PC-3 (cell line): ENCODE measurements at regions not wholly inside any gene's neighbourhood (a gene's known extent, or its start where the extent isn't known, plus 50 kb on each side); places are given as distances from the start of the nearest gene placed in this dataset.

Experiments used
- ATAC-seq: fragments of 200-7000 bp; cut with Tn5 transposase; 2 replicates; pipeline ENCODE4 v1.9.1; 2020; ENCODE audit warnings: mild to moderate bottlenecking, moderate library complexity
- BruUV-seq: library from RNA; stranded (reverse); fragments of 400-500 nt; replicated peaks from 2 replicates; lab custom pipeline; 2021; lab: Mats Ljungman, UMichigan
- CTCF ChIA-PET: fragments of 300-600 bp; sonication (Branson Sonifier 250); formaldehyde crosslinking; loops from one replicate; lab custom pipeline; 2022; ENCODE audit warnings: antibody characterized with exemption; lab: Charles Lee
- POLR2A ChIA-PET: fragments of 300-600 bp; sonication (Branson Sonifier 250); formaldehyde crosslinking; loops from one replicate; lab custom pipeline; 2022; ENCODE audit warnings: antibody characterized with exemption; ENCODE audit not compliant: unreplicated experiment; lab: Charles Lee
- DNase-seq: peaks from one replicate; pipeline ENCODE4 v3.0.0-alpha.2; 2015
- H2AFZ ChIP-seq: fragments of 300-600 bp; sonication (generic); 2 replicates; pipeline ENCODE4 v1.6.0; 2016; ENCODE audit warnings: antibody characterized with exemption, low read length
- H3F3A ChIP-seq: fragments of 300-600 bp; sonication (generic); one replicate; pipeline ENCODE4 v1.6.0; 2017; ENCODE audit warnings: antibody characterized with exemption, low read length, control low read depth, mild to moderate bottlenecking; ENCODE audit not compliant: unreplicated experiment
- H3K27ac ChIP-seq: fragments of 300-600 bp; sonication (generic); 2 replicates; pipeline ENCODE4 v1.5.1; 2016; ENCODE audit warnings: mild to moderate bottlenecking, low read length
- H3K27me3 ChIP-seq: fragments of 300-600 bp; sonication (generic); 2 replicates; pipeline ENCODE4 v1.6.1; 2016; ENCODE audit warnings: low read length, mixed read lengths
- H3K36me3 ChIP-seq: fragments of 300-600 bp; sonication (generic); 2 replicates; pipeline ENCODE4 v1.6.1; 2016; ENCODE audit warnings: low read depth, mixed run types, low read length, mixed read lengths
- H3K4me1 ChIP-seq: fragments of 300-600 bp; sonication (generic); 2 replicates; pipeline ENCODE4 v1.5.1; 2016; ENCODE audit warnings: low read length; ENCODE audit not compliant: insufficient read depth
- H3K4me2 ChIP-seq: fragments of 300-600 bp; sonication (generic); 2 replicates; pipeline ENCODE4 v1.6.0; 2016; ENCODE audit warnings: low read length
- H3K4me3 ChIP-seq: fragments of 300-600 bp; sonication (generic); 2 replicates; pipeline ENCODE4 v1.5.1; 2016; ENCODE audit warnings: mild to moderate bottlenecking, low read length, mixed read lengths
- H3K79me2 ChIP-seq: fragments of 300-600 bp; sonication (generic); 2 replicates; pipeline ENCODE4 v1.6.1; 2017; ENCODE audit warnings: low read length, mixed read lengths
- H3K9ac ChIP-seq: fragments of 300-600 bp; sonication (generic); 2 replicates; pipeline ENCODE4 v1.6.0; 2016; ENCODE audit warnings: mild to moderate bottlenecking, low read length
- H3K9me2 ChIP-seq: fragments of 300-600 bp; sonication (generic); replicated peaks from 2 replicates; pipeline ENCODE4 v1.6.1; 2016; ENCODE audit warnings: mixed run types, low read length, mixed read lengths
- H3K9me3 ChIP-seq: fragments of 300-600 bp; sonication (generic); 2 replicates; pipeline ENCODE4 v1.6.1; 2016; ENCODE audit warnings: low read length, mixed read lengths
- H4K20me1 ChIP-seq: fragments of 300-600 bp; sonication (generic); 2 replicates; pipeline ENCODE4 v1.6.1; 2016; ENCODE audit warnings: low read length, mixed read lengths
- CTCF ChIP-seq: fragments of 300-600 bp; sonication (generic); conservative IDR thresholded peaks from 2 replicates; pipeline ENCODE4 v1.5.1; 2017; ENCODE audit warnings: antibody characterized with exemption, low read depth, mild to moderate bottlenecking, low read length
- EZH2 ChIP-seq: fragments of 300-600 bp; sonication (generic); IDR thresholded peaks from one replicate; pipeline ENCODE4 v1.6.1; 2017; ENCODE audit warnings: antibody characterized with exemption, mild to moderate bottlenecking, low read length; ENCODE audit not compliant: unreplicated experiment
- EZH2phosphoT487 ChIP-seq: fragments of 300-600 bp; sonication (generic); IDR thresholded peaks from 2 replicates; pipeline ENCODE4 v1.6.1; 2018; ENCODE audit warnings: mild to moderate bottlenecking, antibody characterized with exemption, low read length, borderline replicate concordance
- intact Hi-C: fragments of 100-400 bp; cut with micrococcal nuclease; formaldehyde crosslinking; loops from 2 replicates; pipeline ENCODE4 v1.9.0; 2023

GRCh38 chr18:73645160-73645715, 502.4 kb downstream of the FBXO15 start:
- TF ChIP-seq CTCF (no peak), EZH2phosphoT487 (no peak), EZH2 (no peak)
- no peaks in the 10 kb centered on the region for H4K20me1 ChIP-seq
- H3K4me1 ChIP-seq, result peaks cover 31% of the 10 kb centered on the region
- no peaks in the 10 kb centered on the region for H3F3A ChIP-seq
- no peak overlapping the region for H2AFZ ChIP-seq
- ATAC-seq, result peak; percentile 71
- peak overlapping the region; percentile 82 for H3K27ac ChIP-seq
- no peak overlapping the region; the same call in 1 of the 2 replicates for H3K4me2 ChIP-seq
- CTCF ChIA-PET, result no interaction called here
- intact Hi-C loops, result loop anchor here (5.0 kb wide), 1 partner anchor 263 kb away; no protein-coding TSS in a partner anchor
- peak; percentile 30 for DNase-seq
- no peaks in the 10 kb centered on the region for H3K9me3 ChIP-seq
- H3K4me3 ChIP-seq, result no peak overlapping the region
- POLR2A ChIA-PET, result no interaction called here
- H3K27me3 ChIP-seq, result no peaks in the 10 kb centered on the region
- H3K79me2 ChIP-seq, result no peaks in the 10 kb centered on the region
- no peaks in the 10 kb centered on the region for H3K9me2 ChIP-seq
- no peak overlapping the region for H3K9ac ChIP-seq
- BruUV-seq, result no TSS peak
- no peaks in the 10 kb centered on the region for H3K36me3 ChIP-seq

GRCh38 chr18:73639788-73640187, 507.8 kb downstream of the FBXO15 start:
- ATAC-seq, result no peak
- no peak overlapping the region for H3K4me2 ChIP-seq
- no peaks in the 10 kb centered on the region for H3K9me3 ChIP-seq
- no peaks in the 10 kb centered on the region for H3F3A ChIP-seq
- CTCF ChIA-PET, result no interaction called here
- H2AFZ ChIP-seq, result no peak overlapping the region
- POLR2A ChIA-PET, result no interaction called here
- H4K20me1 ChIP-seq, result no peaks in the 10 kb centered on the region
- no peak overlapping the region for H3K9ac ChIP-seq
- no peaks in the 10 kb centered on the region for H3K27me3 ChIP-seq
- intact Hi-C loops, result no loop called here
- no peak overlapping the region for H3K27ac ChIP-seq
- H3K4me3 ChIP-seq, result no peak overlapping the region
- no peaks in the 10 kb centered on the region for H3K79me2 ChIP-seq
- H3K4me1 ChIP-seq, result peaks cover 8% of the 10 kb centered on the region
- H3K9me2 ChIP-seq, result no peaks in the 10 kb centered on the region
- H3K36me3 ChIP-seq, result no peaks in the 10 kb centered on the region
- TF ChIP-seq EZH2, result no peak
- TF ChIP-seq CTCF, result no peak
- TF ChIP-seq EZH2phosphoT487, result no peak
- no TSS peak for BruUV-seq
- no peak for DNase-seq

GRCh38 chr18:73638709-73639108, 508.9 kb downstream of the FBXO15 start:
- Histone ChIP-seq H3K36me3 (no peaks in the 10 kb centered on the region), H3K4me1 (peaks cover 7% of the 10 kb centered on the region; the same call in 1 of the 2 replicates), H4K20me1 (no peaks in the 10 kb centered on the region), H3K79me2 (no peaks in the 10 kb centered on the region), H3K4me3 (no peak overlapping the region), H3K27ac (no peak overlapping the region), H3K4me2 (no peak overlapping the region), H3F3A (no peaks in the 10 kb centered on the region), H3K9me2 (no peaks in the 10 kb centered on the region), H3K27me3 (no peaks in the 10 kb centered on the region), H2AFZ (no peak overlapping the region), H3K9me3 (no peaks in the 10 kb centered on the region), H3K9ac (no peak overlapping the region)
- DNase-seq (peak; percentile 33), ATAC-seq (no peak)
- ChIA-PET POLR2A (no interaction called here), CTCF (no interaction called here)
- TF ChIP-seq CTCF, result no peak
- no peak for TF ChIP-seq EZH2
- TF ChIP-seq EZH2phosphoT487, result no peak
- no TSS peak for BruUV-seq
- intact Hi-C loops, result no loop called here
